IMR-90 (cell line): ENCODE measurements at regions not wholly inside any gene's neighbourhood (a gene's known extent, or its start where the extent isn't known, plus 50 kb on each side); places are given as distances from the start of the nearest gene placed in this dataset.
A peak's percentile ranks its signal among the peaks of the same experiment; 100 is the strongest.

Source experiments
- ATAC-seq: fragments of 200-7000 bp; cut with Tn5 transposase; 2 replicates; pipeline ENCODE4 v1.9.1; 2020; ENCODE audit warnings: low read depth, mild to moderate bottlenecking, moderate library complexity
- BruUV-seq: library from RNA; stranded (reverse); fragments of 400-500 nt; replicated peaks from 2 replicates; lab custom pipeline; 2021; lab: Mats Ljungman, UMichigan
- CTCF ChIA-PET: fragments of 300-600 bp; formaldehyde crosslinking; extraction: SDS; loops from one replicate; lab custom pipeline; 2021; ENCODE audit warnings: antibody characterized with exemption; lab: Yijun Ruan, JAX
- POLR2A ChIA-PET: fragments of 300-600 bp; sonication (Branson Sonifier 250); formaldehyde crosslinking; loops from one replicate; lab custom pipeline; 2022; ENCODE audit warnings: antibody characterized with exemption; ENCODE audit not compliant: unreplicated experiment; lab: Charles Lee
- DNase-seq: peaks from one replicate; pipeline ENCODE4 v3.0.0; 2013
- H2AFZ ChIP-seq: replicated peaks from 2 replicates; pipeline ENCODE3; 2013; ENCODE audit warnings: low read length, mild to moderate bottlenecking; ENCODE audit not compliant: poor library complexity
- H2AK5ac ChIP-seq: 2 replicates; pipeline ENCODE4 v1.6.1; 2013; ENCODE audit warnings: low read depth, low read length, inconsistent platforms
- H2AK9ac ChIP-seq: replicated peaks from 2 replicates; pipeline ENCODE3; 2013; ENCODE audit warnings: mild to moderate bottlenecking, low read depth, low read length, moderate library complexity; ENCODE audit not compliant: poor library complexity
- H2BK120ac ChIP-seq: 2 replicates; pipeline ENCODE4 v1.6.1; 2013; ENCODE audit warnings: low read depth, low read length, inconsistent platforms
- H2BK15ac ChIP-seq: 3 replicates; pipeline ENCODE4 v1.6.1; 2013; ENCODE audit warnings: low read depth, low read length, inconsistent platforms
- H2BK20ac ChIP-seq: 2 replicates; pipeline ENCODE4 v1.6.1; 2013; ENCODE audit warnings: low read depth, mild to moderate bottlenecking, inconsistent platforms, low read length, moderate library complexity
- H2BK5ac ChIP-seq: 2 replicates; pipeline ENCODE4 v1.6.1; 2013; ENCODE audit warnings: mild to moderate bottlenecking, low read depth, low read length, inconsistent platforms; ENCODE audit not compliant: poor library complexity, severe bottlenecking
- H3K14ac ChIP-seq: replicated peaks from 2 replicates; pipeline ENCODE4 v1.6.1; 2013; ENCODE audit warnings: low read depth, low read length, inconsistent platforms
- H3K18ac ChIP-seq: 2 replicates; pipeline ENCODE4 v1.6.1; 2013; ENCODE audit warnings: low read depth, low read length, control low read depth
- H3K23ac ChIP-seq: 2 replicates; pipeline ENCODE4 v1.6.1; 2013; ENCODE audit warnings: low read depth, low read length, inconsistent platforms
- H3K27ac ChIP-seq: 2 replicates; pipeline ENCODE4 v1.5.1; 2013; ENCODE audit warnings: mild to moderate bottlenecking, control low read depth, low read length; ENCODE audit not compliant: insufficient read depth
- H3K27me3 ChIP-seq: 2 replicates; pipeline ENCODE4 v1.6.1; 2013; ENCODE audit warnings: low read length; ENCODE audit not compliant: control insufficient read depth, insufficient read depth
- H3K36me3 ChIP-seq: 2 replicates; pipeline ENCODE4 v1.6.1; 2013; ENCODE audit warnings: low read length, mixed read lengths; ENCODE audit not compliant: control insufficient read depth, insufficient read depth
- H3K4ac ChIP-seq: 2 replicates; pipeline ENCODE4 v1.6.1; 2013; ENCODE audit warnings: low read depth, low read length, inconsistent platforms
- H3K4me1 ChIP-seq: 2 replicates; pipeline ENCODE4 v1.6.1; 2013; ENCODE audit warnings: low read length, mixed read lengths; ENCODE audit not compliant: control insufficient read depth, insufficient read depth
- H3K4me2 ChIP-seq: 2 replicates; pipeline ENCODE4 v1.6.1; 2013; ENCODE audit warnings: low read depth, mild to moderate bottlenecking, control low read depth, low read length, moderate library complexity
- H3K4me3 ChIP-seq: 2 replicates; pipeline ENCODE4 v1.5.1; 2013; ENCODE audit warnings: low read depth, mild to moderate bottlenecking, control low read depth, low read length, moderate library complexity; ENCODE audit not compliant: insufficient read depth
- H3K56ac ChIP-seq: 2 replicates; pipeline ENCODE4 v1.6.1; 2013; ENCODE audit warnings: low read length, inconsistent platforms; ENCODE audit not compliant: insufficient read depth; ENCODE audit errors: extremely low read depth
- H3K79me1 ChIP-seq, 2 experiments: 2 replicates each; pipeline ENCODE4 v1.6.1; 2013; ENCODE audit warnings: low read length in 2 of 2, inconsistent platforms in 1 of 2, low read depth in 1 of 2
- H3K9ac ChIP-seq: 2 replicates; pipeline ENCODE4 v1.6.1; 2013; ENCODE audit warnings: low read depth, low read length, control low read depth
- H3K9me1 ChIP-seq: 2 replicates; pipeline ENCODE4 v1.6.1; 2013; ENCODE audit warnings: low read length, inconsistent platforms; ENCODE audit not compliant: insufficient read depth
- H3K9me3 ChIP-seq: 2 replicates; pipeline ENCODE4 v1.6.1; 2013; ENCODE audit warnings: low read length; ENCODE audit not compliant: control insufficient read depth, insufficient read depth
- H4K20me1 ChIP-seq: 2 replicates; pipeline ENCODE4 v1.6.1; 2013; ENCODE audit warnings: low read length, inconsistent platforms; ENCODE audit not compliant: insufficient read depth
- H4K5ac ChIP-seq: 2 replicates; pipeline ENCODE4 v1.6.1; 2013; ENCODE audit warnings: mild to moderate bottlenecking, low read depth, low read length, control low read depth
- H4K8ac ChIP-seq, 2 experiments: 2 replicates each; pipeline ENCODE4 v1.6.1; 2013; ENCODE audit warnings: low read depth in 2 of 2, low read length in 2 of 2, control low read depth in 1 of 2, inconsistent platforms in 1 of 2
- H4K91ac ChIP-seq: 2 replicates; pipeline ENCODE4 v1.6.1; 2013; ENCODE audit warnings: low read depth, low read length, inconsistent platforms; ENCODE audit not compliant: insufficient read depth
- BHLHE40 ChIP-seq: fragments of 150-350 bp; IDR thresholded peaks from 2 replicates; pipeline ENCODE4 v1.6.1; 2016; ENCODE audit warnings: mild to moderate bottlenecking, low read depth, low read length
- CEBPB ChIP-seq: IDR thresholded peaks from 2 replicates; pipeline ENCODE4 v1.6.1; 2012; ENCODE audit warnings: low read depth, low read length, improper control_type of control experiment
- ELK1 ChIP-seq: fragments of 150-350 bp; IDR thresholded peaks from 2 replicates; pipeline ENCODE4 v1.6.1; 2016; ENCODE audit warnings: low read depth, mild to moderate bottlenecking, low read length, moderate library complexity, borderline replicate concordance
- MAZ ChIP-seq: IDR thresholded peaks from 2 replicates; pipeline ENCODE4 v1.6.1; 2012; ENCODE audit warnings: low read depth, mild to moderate bottlenecking, low read length, improper control_type of control experiment, moderate library complexity, borderline replicate concordance
- USF2 ChIP-seq: fragments of 150-350 bp; IDR thresholded peaks from 2 replicates; pipeline ENCODE4 v1.6.1; 2017; ENCODE audit warnings: mild to moderate bottlenecking, antibody characterized with exemption, low read length, low read depth
- WGBS, 2 experiments: methylation state at CpG; one replicate each; pipeline versions ENCODE4 v1.1.5 to v1.1.7; 2013; ENCODE audit warnings: missing lambda C conversion rate in 2 of 2; ENCODE audit not compliant: insufficient read length in 1 of 2; ENCODE audit errors: extremely low coverage in 2 of 2; 5-methylcytosine and 5-hydroxymethylcytosine counted together
- dilution Hi-C: fragments of 300-500 bp; cut with HindIII; formaldehyde crosslinking; loops from one replicate; pipeline ENCODE4 v1.14.3; 2018; ENCODE audit warnings: low sequenced_read_pairs; ENCODE audit not compliant: unreplicated experiment
- in situ Hi-C: fragments of 300-500 bp; cut with MboI; formaldehyde crosslinking; loops from 3 replicates; pipeline ENCODE4 v1.14.3; 2019; ENCODE audit warnings: low sequenced_read_pairs, inconsistent platforms, mixed read lengths
- intact Hi-C: fragments of 100-400 bp; cut with micrococcal nuclease; formaldehyde crosslinking; loops from 2 replicates; pipeline ENCODE4 v1.10.0; 2022

- H3K36me3 ChIP-seq, result no peaks in the 10 kb centered on the region
- intact Hi-C loops (no loop called here), dilution Hi-C loops (no loop called here), in situ Hi-C loops (no loop called here)
- no peaks in the 10 kb centered on the region for H3K9me1 ChIP-seq
- no peak overlapping the region for H2BK120ac ChIP-seq
- H2AK5ac ChIP-seq, result no peak overlapping the region
- H4K5ac ChIP-seq, result no peak overlapping the region
- no peak overlapping the region for H4K8ac ChIP-seq
- no peaks in the 10 kb centered on the region for H3K27me3 ChIP-seq
- H3K9me3 ChIP-seq, result no peaks in the 10 kb centered on the region
- H2AFZ ChIP-seq, result no peak overlapping the region
- no peak overlapping the region for H3K4me3 ChIP-seq
- H3K4ac ChIP-seq, result no peak overlapping the region
- ATAC-seq (no peak), DNase-seq (no peak)
- TF ChIP-seq BHLHE40 (no peak), USF2 (no peak), ELK1 (no peak), MAZ (no peak), CEBPB (peak; percentile 37)
- H4K20me1 ChIP-seq, result no peaks in the 10 kb centered on the region
- POLR2A ChIA-PET, result no interaction called here
- no peak overlapping the region for H4K91ac ChIP-seq
- no peak overlapping the region for H3K14ac ChIP-seq
- H3K4me2 ChIP-seq, result no peak overlapping the region
- no peak overlapping the region for H3K18ac ChIP-seq
- H2AK9ac ChIP-seq, result no peak overlapping the region
- no peak overlapping the region for H2BK5ac ChIP-seq
- H2BK15ac ChIP-seq, result no peak overlapping the region
- no peaks in the 10 kb centered on the region for H3K4me1 ChIP-seq
- H3K56ac ChIP-seq, result no peak overlapping the region
- H3K79me1 ChIP-seq, result no peaks in the 10 kb centered on the region
- H3K23ac ChIP-seq, result no peak overlapping the region
- 60% methylated on average over 1 of the region's 3 CpGs; no CpG with 5 or more reads in 1 of the 2 experiments for WGBS, 2 experiments
- no TSS peak for BruUV-seq
- CTCF ChIA-PET, result no interaction called here
- no peak overlapping the region for H3K27ac ChIP-seq
- no peak overlapping the region for H2BK20ac ChIP-seq
- H3K9ac ChIP-seq, result no peak overlapping the region
Observed at GRCh38 chr7:26029911-26030310, 122.1 kb upstream of the NFE2L3 start.
